ENCODE measurements at regions not wholly inside any gene's neighbourhood (a gene's known extent, or its start where the extent isn't known, plus 50 kb on each side); places are given as distances from the start of the nearest gene placed in this dataset.

DNA sequence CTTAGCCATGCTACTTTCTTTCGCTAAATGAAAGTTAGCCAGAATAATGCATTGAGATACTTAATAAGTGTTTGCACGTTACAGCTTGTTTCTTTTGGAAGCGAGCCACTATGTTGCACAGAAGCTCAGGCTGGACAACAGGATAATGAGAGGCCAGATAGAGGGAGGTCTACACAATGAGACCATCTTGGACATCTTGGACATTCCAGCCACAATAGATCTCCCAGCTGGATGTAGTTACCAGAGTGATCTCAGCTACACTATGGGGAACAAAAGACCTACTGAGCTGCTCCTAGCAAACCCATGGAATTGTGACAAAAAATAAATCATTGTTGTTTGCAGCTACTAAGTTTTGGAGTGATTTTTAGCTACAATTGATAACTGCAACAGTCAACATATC, 540.1 kb upstream of the SEMA6D start:
- Histone ChIP-seq H3K27ac (ENCODE audit: insufficient read depth, low read length) (no peak overlapping the region), H3K36me3 (ENCODE audit: control insufficient read depth, insufficient read depth, low read length) (no peaks in the 10 kb centered on the region), H3K18ac (ENCODE audit: low read depth, low read length) (no peak overlapping the region), H4K8ac (ENCODE audit: low read depth in 2 of 2, low read length in 2 of 2) (no peak overlapping the region), H3K4me2 (ENCODE audit: low read depth, low read length) (no peak overlapping the region), H3K79me1 (ENCODE audit: low read depth in 1 of 2, low read length in 2 of 2) (no peaks in the 10 kb centered on the region), H3K23ac (ENCODE audit: low read depth, low read length) (no peak overlapping the region), H2AK9ac (replicated peaks; ENCODE audit: low read depth, low read length, poor library complexity) (no peak overlapping the region), H2AFZ (replicated peaks; ENCODE audit: low read length, poor library complexity) (no peak overlapping the region), H3K27me3 (ENCODE audit: control insufficient read depth, insufficient read depth, low read length) (peaks cover 6% of the 10 kb centered on the region), H3K4me1 (ENCODE audit: control insufficient read depth, insufficient read depth, low read length) (no peaks in the 10 kb centered on the region), H2BK15ac (ENCODE audit: low read depth, low read length) (no peak overlapping the region), H2BK120ac (ENCODE audit: low read depth, low read length) (no peak overlapping the region), H2AK5ac (ENCODE audit: low read depth, low read length) (no peak overlapping the region), H2BK5ac (ENCODE audit: low read depth, low read length, poor library complexity, severe bottlenecking) (no peak overlapping the region), H3K9ac (ENCODE audit: low read depth, low read length) (no peak overlapping the region), H3K4ac (ENCODE audit: low read depth, low read length) (no peak overlapping the region), H3K9me1 (ENCODE audit: insufficient read depth, low read length) (no peaks in the 10 kb centered on the region), H3K9me3 (ENCODE audit: control insufficient read depth, insufficient read depth, low read length) (no peaks in the 10 kb centered on the region), H4K20me1 (ENCODE audit: insufficient read depth, low read length) (no peaks in the 10 kb centered on the region), H4K91ac (ENCODE audit: insufficient read depth, low read depth, low read length) (no peak overlapping the region), H3K56ac (ENCODE audit: extremely low read depth, insufficient read depth, low read length) (no peak overlapping the region), H4K5ac (ENCODE audit: low read depth, low read length) (no peak overlapping the region), H2BK20ac (ENCODE audit: low read depth, low read length) (no peak overlapping the region), H3K14ac (replicated peaks; ENCODE audit: low read depth, low read length) (no peak overlapping the region), H3K4me3 (ENCODE audit: insufficient read depth, low read depth, low read length) (no peak overlapping the region)
- in situ Hi-C loops (cut with MboI; ENCODE audit: low sequenced_read_pairs) (no loop called here), dilution Hi-C loops (cut with HindIII; ENCODE audit: low sequenced_read_pairs, unreplicated experiment) (no loop called here), intact Hi-C loops (cut with micrococcal nuclease) (no loop called here)
- TF ChIP-seq FOS (IDR thresholded peaks at IDR 0.05; ENCODE audit: low read depth, low read length): no peak
- TF ChIP-seq POLR2A (IDR thresholded peaks at IDR 0.05; ENCODE audit: low read depth, low read length): no peak
- BruUV-seq (replicated peaks): no TSS peak
- ATAC-seq (ENCODE audit: low read depth) (no peak), DNase-seq (no peak)
- ChIA-PET POLR2A (ENCODE audit: unreplicated experiment) (no interaction called here), CTCF (no interaction called here)
- WGBS, 2 experiments (ENCODE audit: extremely low coverage in 2 of 2, insufficient read length in 1 of 2): no CpG with 5 or more reads among the region's 3 CpGs

Measured in IMR-90 (cell line).